Adrenal gland (tissue), 5 donors: ENCODE measurements at regions not wholly inside any gene's neighbourhood (a gene's known extent, or its start where the extent isn't known, plus 50 kb on each side); places are given as distances from the start of the nearest gene placed in this dataset.

Experiments used
- CTCF ChIP-seq, 6 experiments: fragments of 450-650 bp in 4 of 6; fragments of 200-600 bp in 2 of 6; sonication (generic) in 1 of 6; IDR thresholded peaks; 1 replicate in 5 of 6; 2 replicates in 1 of 6; pipeline versions ENCODE4 v1.5.1 to v1.8.0; 2016 to 2021; ENCODE audit warnings: antibody characterized with exemption in 6 of 6, mild to moderate bottlenecking in 2 of 6, moderate library complexity in 1 of 6
- POLR2A ChIP-seq, 2 donors: fragments of 450-650 bp; IDR thresholded peaks; one replicate each; pipeline ENCODE4 v1.6.1; 2017; ENCODE audit warnings: antibody characterized with exemption in 2 of 2, mild to moderate bottlenecking in 2 of 2, moderate library complexity in 1 of 2
- donor health status: DM: no; HTN: no; CAD: no.

- TF ChIP-seq CTCF (IDR thresholded peaks at IDR 0.05) (no peak), POLR2A (IDR thresholded peaks at IDR 0.05) (no peak)
These were observed 79.5 kb upstream of the HIVEP3 start for GRCh38 chr1:41998250-41998649.
